K562 (cell line): ENCODE measurements at regions not wholly inside any gene's neighbourhood (a gene's known extent, or its start where the extent isn't known, plus 50 kb on each side); places are given as distances from the start of the nearest gene placed in this dataset.

Experiments used
- MAFK ChIP-seq: IDR thresholded peaks from 2 replicates; pipeline ENCODE4 v1.6.1; 2011; ENCODE audit warnings: low read length, improper control_type of control experiment
- SMAD3 ChIP-seq: fragments of 450-650 bp; formaldehyde crosslinking; conservative IDR thresholded peaks from 2 replicates; pipeline ENCODE4 v1.4.0; 2020; ENCODE audit warnings: mild to moderate bottlenecking
- SOX6 ChIP-seq: fragments of 450-650 bp; IDR thresholded peaks from 2 replicates; pipeline ENCODE4 v1.6.1; 2014; ENCODE audit warnings: mild to moderate bottlenecking
- USF1 ChIP-seq: sonication (generic); formaldehyde crosslinking; IDR thresholded peaks from 2 replicates; pipeline ENCODE4 v1.9.0; 2022; ENCODE audit warnings: mild to moderate bottlenecking, missing genetic modification reagents
- ZNF407 ChIP-seq: fragments of 450-650 bp; IDR thresholded peaks from 2 replicates; pipeline ENCODE4 v1.6.1; 2016; ENCODE audit warnings: low read depth

GRCh38 chr2:19474128-19474527, 115.7 kb upstream of the OSR1 start (continued):
- no peak for TF ChIP-seq SOX6
- no peak for TF ChIP-seq ZNF407
- no peak for TF ChIP-seq USF1 (CRISPR knock-in tag)
- no peak for TF ChIP-seq SMAD3 (CRISPR knock-in tag)
- no peak for TF ChIP-seq MAFK
